GM12875 (cell line): ENCODE measurements at regions not wholly inside any gene's neighbourhood (a gene's known extent, or its start where the extent isn't known, plus 50 kb on each side); places are given as distances from the start of the nearest gene placed in this dataset.

Experiments
- H3K4me3 ChIP-seq: one replicate; pipeline ENCODE4 v1.5.1; 2011; ENCODE audit warnings: low read depth, low read length, control low read depth
- CTCF ChIP-seq: IDR thresholded peaks from 2 replicates; pipeline ENCODE4 v1.5.1; 2011; ENCODE audit warnings: low read depth, mild to moderate bottlenecking, control low read depth, inconsistent platforms, low read length, moderate library complexity, borderline replicate concordance; ENCODE audit not compliant: insufficient read depth

- no peak overlapping the region for H3K4me3 ChIP-seq
- no peak for TF ChIP-seq CTCF
Measured at GRCh38 chr3:7821858-7822257, 679.8 kb upstream of the LMCD1 start.

GRCh38 chr3:7841451-7841850, 660.2 kb upstream of the LMCD1 start:
- no peak for TF ChIP-seq CTCF
- H3K4me3 ChIP-seq: no peak overlapping the region

- H3K4me3 ChIP-seq: no peak overlapping the region
- TF ChIP-seq CTCF: no peak
Measured at GRCh38 chr3:7843441-7843840, 658.2 kb upstream of the LMCD1 start.

- H3K4me3 ChIP-seq: no peak overlapping the region
- no peak for TF ChIP-seq CTCF
Measured at GRCh38 chr3:7847021-7847420, 654.6 kb upstream of the LMCD1 start.

GRCh38 chr3:7847521-7847920, 654.1 kb upstream of the LMCD1 start:
- H3K4me3 ChIP-seq: no peak overlapping the region
- TF ChIP-seq CTCF: no peak

GRCh38 chr3:7854266-7854665, 647.4 kb upstream of the LMCD1 start:
- TF ChIP-seq CTCF: no peak
- no peak overlapping the region for H3K4me3 ChIP-seq

- TF ChIP-seq CTCF: no peak
- no peak overlapping the region for H3K4me3 ChIP-seq
Measured at GRCh38 chr3:7854721-7855120, 646.9 kb upstream of the LMCD1 start.
